ENCODE measurements at regions not wholly inside any gene's neighbourhood (a gene's known extent, or its start where the extent isn't known, plus 50 kb on each side); places are given as distances from the start of the nearest gene placed in this dataset.

GRCh38 chr13:71144883-71145282 lies 722.1 kb downstream of the DACH1 start:
- intact Hi-C loops (cut with micrococcal nuclease) = loop anchor here (10.0 kb wide), 1 partner anchor 1060 kb away; no protein-coding TSS in a partner anchor
- ChIA-PET CTCF (no interaction called here), POLR2A (no interaction called here)
- no peak for DNase-seq (ENCODE audit: unreplicated experiment)
- no peaks in the 10 kb centered on the region for H3K4me1 Mint-ChIP-seq (ENCODE audit: insufficient read depth, unreplicated experiment)
- no peak overlapping the region for H3K27ac Mint-ChIP-seq (ENCODE audit: low read depth, unreplicated experiment)
- TF ChIP-seq CTCF (IDR thresholded peaks at IDR 0.05; ENCODE audit: unreplicated experiment) = no peak
- H3K9me3 Mint-ChIP-seq (ENCODE audit: unreplicated experiment) = no peaks in the 10 kb centered on the region
- H3K4me3 Mint-ChIP-seq (ENCODE audit: unreplicated experiment) = no peak overlapping the region
- no peaks in the 10 kb centered on the region for H3K36me3 Mint-ChIP-seq (ENCODE audit: insufficient read depth, unreplicated experiment)
- peaks cover 59% of the 10 kb centered on the region for H3K27me3 Mint-ChIP-seq (ENCODE audit: insufficient read depth, unreplicated experiment)
- BruUV-seq (replicated peaks) = no TSS peak

GRCh38 chr13:71137101-71137500 lies 729.9 kb downstream of the DACH1 start:
- Mint-ChIP-seq H3K27ac (ENCODE audit: low read depth, unreplicated experiment) (no peak overlapping the region), H3K4me3 (ENCODE audit: unreplicated experiment) (no peak overlapping the region), H3K36me3 (ENCODE audit: insufficient read depth, unreplicated experiment) (no peaks in the 10 kb centered on the region), H3K27me3 (ENCODE audit: insufficient read depth, unreplicated experiment) (peaks cover 47% of the 10 kb centered on the region), H3K9me3 (ENCODE audit: unreplicated experiment) (no peaks in the 10 kb centered on the region), H3K4me1 (ENCODE audit: insufficient read depth, unreplicated experiment) (no peaks in the 10 kb centered on the region)
- no peak for DNase-seq (ENCODE audit: unreplicated experiment)
- intact Hi-C loops (cut with micrococcal nuclease) = no loop called here
- TF ChIP-seq CTCF (IDR thresholded peaks at IDR 0.05; ENCODE audit: unreplicated experiment) = no peak
- CTCF ChIA-PET = no interaction called here
- POLR2A ChIA-PET = no interaction called here
- BruUV-seq (replicated peaks) = no TSS peak

- intact Hi-C loops (cut with micrococcal nuclease) = no loop called here
- H3K27me3 Mint-ChIP-seq (ENCODE audit: insufficient read depth, unreplicated experiment) = peaks cover 28% of the 10 kb centered on the region
- no peak overlapping the region for H3K27ac Mint-ChIP-seq (ENCODE audit: low read depth, unreplicated experiment)
- CTCF ChIA-PET = interaction anchor here (0.6 kb wide), 1 partner anchor 952 kb away, joined by 3 read pairs; no protein-coding TSS in a partner anchor
- no peak overlapping the region for H3K4me3 Mint-ChIP-seq (ENCODE audit: unreplicated experiment)
- BruUV-seq (replicated peaks) = no TSS peak
- H3K36me3 Mint-ChIP-seq (ENCODE audit: insufficient read depth, unreplicated experiment) = no peaks in the 10 kb centered on the region
- no peak for DNase-seq (ENCODE audit: unreplicated experiment)
- peaks cover 2% of the 10 kb centered on the region for H3K9me3 Mint-ChIP-seq (ENCODE audit: unreplicated experiment)
- POLR2A ChIA-PET = no interaction called here
- H3K4me1 Mint-ChIP-seq (ENCODE audit: insufficient read depth, unreplicated experiment) = no peaks in the 10 kb centered on the region
- TF ChIP-seq CTCF (IDR thresholded peaks at IDR 0.05; ENCODE audit: unreplicated experiment) = no peak
Measured at GRCh38 chr13:71124230-71124629, 742.8 kb downstream of the DACH1 start.

GRCh38 chr13:71118779-71119364 lies 748.1 kb downstream of the DACH1 start:
- TF ChIP-seq CTCF (IDR thresholded peaks at IDR 0.05; ENCODE audit: unreplicated experiment) = no peak
- H3K27ac Mint-ChIP-seq (ENCODE audit: low read depth, unreplicated experiment) = no peak overlapping the region
- H3K27me3 Mint-ChIP-seq (ENCODE audit: insufficient read depth, unreplicated experiment) = peaks cover 36% of the 10 kb centered on the region
- H3K4me3 Mint-ChIP-seq (ENCODE audit: unreplicated experiment) = no peak overlapping the region
- CTCF ChIA-PET = no interaction called here
- no peaks in the 10 kb centered on the region for H3K9me3 Mint-ChIP-seq (ENCODE audit: unreplicated experiment)
- POLR2A ChIA-PET = interaction anchor here (0.6 kb wide), 1 partner anchor 36 kb away, joined by 3 read pairs; no protein-coding TSS in a partner anchor
- H3K4me1 Mint-ChIP-seq (ENCODE audit: insufficient read depth, unreplicated experiment) = no peaks in the 10 kb centered on the region
- no peaks in the 10 kb centered on the region for H3K36me3 Mint-ChIP-seq (ENCODE audit: insufficient read depth, unreplicated experiment)
- DNase-seq (ENCODE audit: unreplicated experiment) = no peak
- BruUV-seq (replicated peaks) = no TSS peak
- intact Hi-C loops (cut with micrococcal nuclease) = no loop called here

Data from MCF 10A (cell line).